H1 (cell line): ENCODE measurements at regions not wholly inside any gene's neighbourhood (a gene's known extent, or its start where the extent isn't known, plus 50 kb on each side); places are given as distances from the start of the nearest gene placed in this dataset.

Experiments used
- CTCF ChIA-PET: fragments of 300-600 bp; sonication (Branson Sonifier 250); formaldehyde crosslinking; loops from one replicate; lab custom pipeline; 2021; ENCODE audit not compliant: partially characterized antibody; lab: Charles Lee
- POLR2A ChIA-PET: fragments of 300-600 bp; sonication (Branson Sonifier 250); formaldehyde crosslinking; loops from one replicate; lab custom pipeline; 2021; ENCODE audit warnings: inconsistent platforms; ENCODE audit not compliant: partially characterized antibody; lab: Charles Lee
- DNase-seq, 2 experiments: peaks; one replicate each; pipeline versions ENCODE4 v3.0.0 to v3.0.0-alpha.2; 2010 to 2022; ENCODE audit warnings: low spot score in 2 of 2, low read depth in 1 of 2, mixed read lengths in 1 of 2
- FAIRE-seq: peaks from 2 replicates; lab custom pipeline; 2011; peaks lifted over from hg19 to GRCh38; lab: Jason Lieb, UNC
- H2AFZ ChIP-seq: 2 replicates; pipeline ENCODE4 v1.8.1; 2012; ENCODE audit warnings: low read length, inconsistent platforms
- H2AK5ac ChIP-seq: 2 replicates; pipeline ENCODE4 v1.6.1; 2013; ENCODE audit warnings: low read depth, low read length
- H2BK120ac ChIP-seq: replicated peaks from 2 replicates; pipeline ENCODE3; 2013; ENCODE audit warnings: low read depth, low read length, inconsistent platforms
- H2BK12ac ChIP-seq: 2 replicates; pipeline ENCODE4 v1.6.1; 2013; ENCODE audit warnings: low read depth, low read length
- H2BK15ac ChIP-seq: 2 replicates; pipeline ENCODE4 v1.6.1; 2013; ENCODE audit warnings: low read length
- H2BK20ac ChIP-seq: 2 replicates; pipeline ENCODE4 v1.6.1; 2013; ENCODE audit warnings: low read length
- H2BK5ac ChIP-seq: 2 replicates; pipeline ENCODE4 v1.6.1; 2013; ENCODE audit warnings: low read depth, low read length
- H3K14ac ChIP-seq: 2 replicates; pipeline ENCODE4 v1.6.1; 2013; ENCODE audit warnings: inconsistent platforms; ENCODE audit not compliant: insufficient read length
- H3K18ac ChIP-seq: 2 replicates; pipeline ENCODE4 v1.6.1; 2013; ENCODE audit warnings: low read length; ENCODE audit errors: extremely low read depth
- H3K23ac ChIP-seq: 2 replicates; pipeline ENCODE4 v1.6.1; 2013; ENCODE audit warnings: inconsistent platforms; ENCODE audit not compliant: insufficient read length
- H3K23me2 ChIP-seq: 2 replicates; pipeline ENCODE4 v1.6.1; 2013; ENCODE audit warnings: low read depth, low read length
- H3K27ac ChIP-seq: 2 replicates; pipeline ENCODE4 v1.6.1; 2011; ENCODE audit warnings: low read depth, low read length, inconsistent platforms
- H3K27me3 ChIP-seq, 4 experiments: replicated peaks in 1 of 4; 1 replicate in 1 of 4; 2 replicates in 3 of 4; pipeline versions ENCODE4 v1.6.1 to v1.8.1; 2011 to 2013; ENCODE audit warnings: low read length in 3 of 4, mild to moderate bottlenecking in 3 of 4, inconsistent platforms in 2 of 4, mixed read lengths in 2 of 4, moderate library complexity in 1 of 4; ENCODE audit not compliant: control insufficient read depth in 3 of 4, insufficient read depth in 3 of 4; ENCODE audit errors: extremely low read depth in 1 of 4
- H3K36me3 ChIP-seq, 4 experiments: 2 replicates each; pipeline versions ENCODE4 v1.6.1 to v1.8.1; 2011 to 2013; ENCODE audit warnings: mild to moderate bottlenecking in 4 of 4, low read length in 3 of 4, moderate library complexity in 2 of 4, control low read depth in 1 of 4, inconsistent platforms in 1 of 4; ENCODE audit not compliant: insufficient read depth in 4 of 4, control insufficient read depth in 2 of 4
- H3K4ac ChIP-seq: replicated peaks from 2 replicates; pipeline ENCODE3; 2013; ENCODE audit warnings: low read length, low read depth, mixed read lengths, inconsistent platforms; ENCODE audit not compliant: insufficient read length
- H3K4me1 ChIP-seq, 4 experiments: replicated peaks in 1 of 4; 1 replicate in 1 of 4; 2 replicates in 3 of 4; pipeline versions ENCODE4 v1.6.1 to v1.8.1; 2011 to 2013; ENCODE audit warnings: low read length in 3 of 4, inconsistent platforms in 2 of 4, mixed read lengths in 1 of 4; ENCODE audit not compliant: insufficient read depth in 4 of 4, control insufficient read depth in 3 of 4
- H3K4me2 ChIP-seq, 2 experiments: 2 replicates each; pipeline versions ENCODE4 v1.6.1 to v1.8.1; 2011 to 2013; ENCODE audit warnings: low read depth in 2 of 2, low read length in 2 of 2, control low read depth in 1 of 2, inconsistent platforms in 1 of 2, mild to moderate bottlenecking in 1 of 2; ENCODE audit not compliant: insufficient read depth in 1 of 2
- H3K4me3 ChIP-seq, 4 experiments: fragments of 200-600, 300-600 bp in 1 of 4; sonication (generic), shearing (Covaris generic), sonication (Bioruptor Twin) in 1 of 4; 2 replicates each; pipeline versions ENCODE4 v1.5.1 to v1.8.1; 2011 to 2016; ENCODE audit warnings: low read length in 4 of 4, low read depth in 3 of 4, control low read depth in 2 of 4, inconsistent platforms in 2 of 4, mild to moderate bottlenecking in 2 of 4, mixed read lengths in 1 of 4, moderate library complexity in 1 of 4; ENCODE audit not compliant: insufficient read depth in 2 of 4; ENCODE audit errors: extremely low read depth in 1 of 4
- H3K56ac ChIP-seq: replicated peaks from 2 replicates; pipeline ENCODE3; 2013; ENCODE audit warnings: low read depth, mild to moderate bottlenecking, mixed read lengths, low read length, inconsistent platforms; ENCODE audit not compliant: insufficient read length
- H3K79me1 ChIP-seq: 2 replicates; pipeline ENCODE4 v1.6.1; 2013; ENCODE audit warnings: low read depth, low read length, control low read depth
- H3K79me2 ChIP-seq, 2 experiments: 2 replicates each; pipeline versions ENCODE4 v1.6.1 to v1.8.1; 2012 to 2013; ENCODE audit warnings: low read length in 2 of 2, mild to moderate bottlenecking in 2 of 2, inconsistent platforms in 1 of 2; ENCODE audit not compliant: insufficient read depth in 2 of 2, control insufficient read depth in 1 of 2
- H3K9ac ChIP-seq, 4 experiments: replicated peaks in 1 of 4; 1 replicate in 1 of 4; 2 replicates in 3 of 4; pipeline versions ENCODE4 v1.6.1 to v1.8.1; 2011 to 2013; ENCODE audit warnings: low read depth in 3 of 4, low read length in 3 of 4, control low read depth in 2 of 4, mild to moderate bottlenecking in 2 of 4, moderate library complexity in 2 of 4, inconsistent platforms in 1 of 4; ENCODE audit errors: extremely low read depth in 1 of 4
- H3K9me3 ChIP-seq, 2 experiments: 2 replicates each; pipeline versions ENCODE4 v1.6.1 to v1.8.1; 2012 to 2013; ENCODE audit warnings: mild to moderate bottlenecking in 2 of 2, moderate library complexity in 2 of 2, control low read depth in 1 of 2, inconsistent platforms in 1 of 2, low read depth in 1 of 2, low read length in 1 of 2, mixed read lengths in 1 of 2; ENCODE audit not compliant: insufficient read depth in 2 of 2
- H4K20me1 ChIP-seq, 2 experiments: replicated peaks in 1 of 2; 2 replicates each; pipeline versions ENCODE3 to v1.8.1; 2011 to 2013; ENCODE audit warnings: inconsistent platforms in 2 of 2, low read length in 2 of 2, mild to moderate bottlenecking in 1 of 2; ENCODE audit not compliant: insufficient read depth in 2 of 2, control insufficient read depth in 1 of 2
- H4K5ac ChIP-seq: 2 replicates; pipeline ENCODE4 v1.6.1; 2013; ENCODE audit warnings: low read length, low read depth, mixed read lengths, inconsistent platforms; ENCODE audit not compliant: insufficient read length
- H4K8ac ChIP-seq: 2 replicates; pipeline ENCODE4 v1.8.0; 2013; ENCODE audit warnings: mild to moderate bottlenecking, moderate library complexity, low read length, inconsistent platforms; ENCODE audit not compliant: insufficient read depth; ENCODE audit errors: extremely low read depth
- H4K91ac ChIP-seq: replicated peaks from 2 replicates; pipeline ENCODE3; 2013; ENCODE audit warnings: low read length, mixed read lengths, inconsistent platforms; ENCODE audit not compliant: insufficient read length
- HDAC2 ChIP-seq, 2 experiments: fragments of 300-600 bp in 1 of 2; sonication (generic) in 1 of 2; IDR thresholded peaks; 2 replicates each; pipeline ENCODE4 v1.6.1; 2011 to 2012; ENCODE audit warnings: low read depth in 2 of 2, low read length in 2 of 2, mild to moderate bottlenecking in 2 of 2, moderate library complexity in 2 of 2, borderline replicate concordance in 1 of 2, inconsistent platforms in 1 of 2
- JUND ChIP-seq: IDR thresholded peaks from 2 replicates; pipeline ENCODE4 v1.6.1; 2011; ENCODE audit warnings: mild to moderate bottlenecking, improper control_type of control experiment, low read length
- NRF1 ChIP-seq: IDR thresholded peaks from 2 replicates; pipeline ENCODE4 v1.6.1; 2011; ENCODE audit warnings: mild to moderate bottlenecking, low read depth, low read length, improper control_type of control experiment
- RBBP5 ChIP-seq: IDR thresholded peaks from 2 replicates; pipeline ENCODE4 v1.7.1; 2012; ENCODE audit warnings: low read depth, mild to moderate bottlenecking, inconsistent platforms, low read length, moderate library complexity, borderline replicate concordance
- WGBS, 2 experiments: shearing (Covaris generic) in 1 of 2; methylation state at CpG; one replicate each; pipeline versions ENCODE4 v1.1.6 to v1.1.7; 2013 to 2015; ENCODE audit warnings: low lambda C conversion rate in 2 of 2, mixed read lengths in 2 of 2, inconsistent platforms in 1 of 2, low coverage in 1 of 2, missing lambda C conversion rate in 1 of 2; ENCODE audit not compliant: insufficient replicate concordance in 2 of 2, insufficient coverage in 1 of 2, insufficient read length in 1 of 2; ENCODE audit errors: extremely low coverage in 1 of 2, missing lambda C conversion rate in 1 of 2; 5-methylcytosine and 5-hydroxymethylcytosine counted together

DNA sequence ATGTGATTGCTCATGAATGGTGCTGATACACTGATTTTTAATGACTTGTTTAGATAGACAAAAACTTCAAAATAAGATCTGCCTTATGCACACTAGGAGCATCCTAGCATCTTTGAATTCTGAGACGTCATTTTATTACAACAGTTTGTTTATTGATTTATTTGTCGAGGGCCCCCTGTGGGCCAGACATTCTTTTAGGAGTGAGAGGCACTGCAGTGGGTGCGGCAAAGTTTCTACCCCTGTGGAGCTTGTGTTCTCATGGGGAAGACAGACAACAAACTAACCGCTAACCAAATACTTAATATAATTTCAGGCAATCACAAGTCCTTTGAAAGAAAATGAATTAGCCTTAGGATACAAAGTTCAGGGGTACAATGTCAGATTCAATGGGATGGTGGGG is 363.1 kb downstream of the RPS24 start:
- no peak overlapping the region for H3K4me2 ChIP-seq
- no peak overlapping the region for H4K5ac ChIP-seq
- H2BK15ac ChIP-seq, result no peak overlapping the region
- no peak overlapping the region for H3K27ac ChIP-seq
- no peaks in the 10 kb centered on the region for H3K9me3 ChIP-seq
- CTCF ChIA-PET, result interaction anchor here (0.6 to 1.7 kb wide), 7 partner anchors 11 to 45 kb away, joined by 3 to 8 read pairs (median 3); no protein-coding TSS in a partner anchor
- H3K23me2 ChIP-seq, result no peaks in the 10 kb centered on the region; the same call in 1 of the 2 replicates
- no peak overlapping the region for H3K56ac ChIP-seq
- TF ChIP-seq RBBP5, result no peak
- no peak for TF ChIP-seq JUND
- no peak for TF ChIP-seq HDAC2 (IDR thresholded peaks at IDR 0.05; ENCODE audit: borderline replicate concordance in 1 of 2, low read depth in 2 of 2, low read length in 2 of 2)
- TF ChIP-seq NRF1, result no peak
- TF ChIP-seq, all 59 proteins: peak for 0
- Histone ChIP-seq H2BK120ac (no peak overlapping the region), H2AK5ac (no peak overlapping the region; the same call in 1 of the 2 replicates), H3K9ac (no peak overlapping the region), H4K91ac (peak overlapping the region; percentile 1), H4K8ac (no peak overlapping the region), H3K14ac (no peak overlapping the region), H3K79me1 (no peaks in the 10 kb centered on the region), H2BK5ac (no peak overlapping the region), H2BK12ac (no peak overlapping the region), H3K79me2 (no peaks in the 10 kb centered on the region), H3K4me3 (no peak overlapping the region), H3K18ac (no peak overlapping the region), H2BK20ac (no peak overlapping the region), H3K4ac (no peak overlapping the region), H3K23ac (no peak overlapping the region), H4K20me1 (no peaks in the 10 kb centered on the region), H3K36me3 (no peaks in the 10 kb centered on the region), H2AFZ (no peak overlapping the region), H3K27me3 (peaks cover 0 to 2% (median 0%) of the 10 kb centered on the region in 4 experiments; a peak in 1 of 7 replicates), H3K4me1 (peaks cover 3 to 7% (median 5%) of the 10 kb centered on the region in 4 experiments)
- POLR2A ChIA-PET, result no interaction called here
- 90% methylated on average over 4 of the region's 4 CpGs; no CpG with 5 or more reads in 1 of the 2 experiments for WGBS, 2 experiments
- FAIRE-seq (no peak), DNase-seq (no peak)
